Effector memory CD4-positive, alpha-beta T cell (primary cell): ENCODE measurements at regions not wholly inside any gene's neighbourhood (a gene's known extent, or its start where the extent isn't known, plus 50 kb on each side); places are given as distances from the start of the nearest gene placed in this dataset.

ENCODE experiments used
- DNase-seq, 3 donors: peaks; one replicate each; pipeline ENCODE4 v3.0.0-alpha.2; 2020
- H3K27ac ChIP-seq: 2 replicates; pipeline ENCODE4 v1.7.0; 2013; ENCODE audit warnings: mild to moderate bottlenecking, low read length, moderate library complexity; ENCODE audit not compliant: insufficient read depth, poor library complexity, severe bottlenecking
- H3K27me3 ChIP-seq: replicated peaks from 2 replicates; pipeline ENCODE4 v1.7.0; 2013; ENCODE audit warnings: mild to moderate bottlenecking, low read length; ENCODE audit not compliant: insufficient read depth, control insufficient read depth, poor library complexity, severe bottlenecking
- H3K36me3 ChIP-seq: 2 replicates; pipeline ENCODE4 v1.7.0; 2013; ENCODE audit warnings: mild to moderate bottlenecking, low read length, moderate library complexity; ENCODE audit not compliant: control insufficient read depth, insufficient read depth
- H3K4me1 ChIP-seq: 2 replicates; pipeline ENCODE4 v1.7.0; 2013; ENCODE audit warnings: low read length, mild to moderate bottlenecking; ENCODE audit not compliant: control insufficient read depth, insufficient read depth, poor library complexity, severe bottlenecking
- H3K4me3 ChIP-seq: 2 replicates; pipeline ENCODE4 v1.7.0; 2013; ENCODE audit warnings: low read length, low read depth, mild to moderate bottlenecking; ENCODE audit not compliant: insufficient read depth, poor library complexity, severe bottlenecking
- H3K9me3 ChIP-seq: 2 replicates; pipeline ENCODE4 v1.7.0; 2013; ENCODE audit warnings: mild to moderate bottlenecking, low read length, moderate library complexity; ENCODE audit not compliant: control insufficient read depth

DNA sequence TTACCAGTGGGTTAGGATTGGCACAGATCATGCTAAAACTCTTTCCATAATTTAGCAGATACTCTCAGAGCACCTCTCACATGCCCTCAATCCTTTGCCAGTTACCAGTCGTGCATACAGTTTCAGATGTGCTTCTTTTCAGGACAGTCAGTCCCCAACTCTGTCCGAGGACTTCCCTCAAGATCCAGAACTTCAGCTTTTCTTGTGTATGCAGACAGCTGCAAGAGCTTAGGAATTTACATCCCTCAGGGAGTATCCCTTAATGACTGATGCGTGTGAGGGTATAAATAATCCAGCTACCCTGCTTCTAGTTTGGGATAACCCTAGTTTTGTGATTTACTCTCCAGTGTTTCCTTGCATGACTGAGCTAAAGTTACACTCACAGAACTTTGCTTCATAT lies 393.0 kb upstream of the PLXNA2 start:
- DNase-seq = no peak
- Histone ChIP-seq H3K36me3 (no peaks in the 10 kb centered on the region), H3K27ac (no peak overlapping the region)

DNA sequence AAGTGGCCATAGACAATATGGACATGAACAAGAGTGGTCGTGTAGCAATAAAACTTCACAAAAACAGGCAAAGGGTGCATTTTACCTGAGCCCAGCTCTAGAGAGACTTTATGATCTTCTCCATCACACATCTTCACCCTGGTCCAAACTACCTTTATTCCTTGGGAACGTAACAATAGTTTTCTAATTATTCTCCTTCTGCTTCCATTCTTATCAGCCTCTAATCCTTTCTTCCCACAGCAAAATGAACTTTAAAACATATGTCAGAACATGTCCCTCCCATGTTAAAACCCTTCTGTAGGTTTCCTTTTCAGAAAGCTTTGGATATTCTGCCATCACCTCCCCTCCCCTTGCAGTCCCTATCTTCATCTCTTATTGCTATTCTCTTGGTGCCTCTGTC lies 395.2 kb upstream of the PLXNA2 start:
- H3K9me3 ChIP-seq = no peaks in the 10 kb centered on the region
- no peaks in the 10 kb centered on the region for H3K36me3 ChIP-seq
- H3K27ac ChIP-seq = no peak overlapping the region
- no peak for DNase-seq
- H3K27me3 ChIP-seq = no peaks in the 10 kb centered on the region
- H3K4me3 ChIP-seq = no peak overlapping the region
- H3K4me1 ChIP-seq = no peaks in the 10 kb centered on the region

More for the DNA sequence above, 393.0 kb upstream of the PLXNA2 start:
- Histone ChIP-seq H3K4me1 (no peaks in the 10 kb centered on the region), H3K27me3 (no peaks in the 10 kb centered on the region), H3K9me3 (no peaks in the 10 kb centered on the region), H3K4me3 (no peak overlapping the region)

DNA sequence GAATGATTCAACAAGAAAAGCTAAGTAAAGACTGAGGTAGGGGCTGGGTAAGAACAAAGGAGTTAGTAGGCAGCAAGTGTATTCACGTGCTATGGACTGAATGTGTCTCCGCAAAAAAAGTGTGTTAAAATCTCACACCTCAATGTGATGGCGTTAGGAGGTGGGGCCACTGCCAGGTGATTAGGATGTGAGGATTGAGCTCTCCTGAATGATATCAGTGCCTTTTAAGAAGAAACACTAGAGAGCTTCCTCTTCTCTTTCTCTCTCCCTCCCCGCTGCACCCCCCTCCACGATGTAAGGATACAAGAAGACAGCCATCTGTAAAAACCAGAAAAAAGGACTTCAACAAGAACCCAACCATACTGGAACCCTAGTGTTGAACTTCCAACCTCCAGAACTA lies 396.1 kb upstream of the PLXNA2 start:
- no peaks in the 10 kb centered on the region for H3K27me3 ChIP-seq
- no peaks in the 10 kb centered on the region for H3K9me3 ChIP-seq
- DNase-seq = no peak
- no peak overlapping the region for H3K4me3 ChIP-seq
- H3K4me1 ChIP-seq = no peaks in the 10 kb centered on the region
- H3K27ac ChIP-seq = no peak overlapping the region
- no peaks in the 10 kb centered on the region for H3K36me3 ChIP-seq

DNA sequence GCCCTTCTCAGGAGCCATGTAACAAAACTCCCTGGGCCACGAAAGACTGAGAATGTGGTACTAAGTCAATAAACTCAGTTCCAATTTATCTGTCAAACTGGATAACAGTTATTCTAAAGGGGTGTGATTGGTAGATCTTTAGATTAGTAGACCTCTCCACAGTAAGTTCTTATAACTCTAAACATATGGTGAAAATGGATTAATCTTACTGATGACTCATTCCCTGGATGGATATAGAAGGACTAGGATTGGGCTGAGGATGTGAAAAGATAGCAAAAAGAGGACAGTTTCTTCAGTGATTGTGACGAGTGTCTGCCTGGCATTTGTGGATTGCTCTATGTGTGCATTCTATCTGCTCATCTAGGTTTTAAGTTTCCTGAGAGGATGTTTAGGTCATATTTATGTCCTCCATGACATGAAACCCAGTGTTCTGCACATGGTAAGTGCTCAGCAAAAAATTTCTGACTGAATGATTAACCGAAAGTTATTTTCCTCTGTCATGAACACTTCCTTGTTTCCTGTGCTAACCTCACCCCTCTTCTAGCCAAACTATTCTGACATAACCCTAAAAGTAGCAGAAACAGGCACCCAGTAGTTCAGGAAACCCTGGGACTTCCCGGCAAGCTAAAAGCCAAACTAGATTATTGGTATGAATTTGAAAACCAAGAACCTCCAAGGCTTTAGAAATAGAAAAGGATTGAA lies 397.5 kb upstream of the PLXNA2 start:
- DNase-seq = no peak
- Histone ChIP-seq H3K27me3 (no peaks in the 10 kb centered on the region), H3K27ac (no peak overlapping the region), H3K4me3 (no peak overlapping the region), H3K36me3 (no peaks in the 10 kb centered on the region), H3K9me3 (no peaks in the 10 kb centered on the region), H3K4me1 (no peaks in the 10 kb centered on the region)

DNA sequence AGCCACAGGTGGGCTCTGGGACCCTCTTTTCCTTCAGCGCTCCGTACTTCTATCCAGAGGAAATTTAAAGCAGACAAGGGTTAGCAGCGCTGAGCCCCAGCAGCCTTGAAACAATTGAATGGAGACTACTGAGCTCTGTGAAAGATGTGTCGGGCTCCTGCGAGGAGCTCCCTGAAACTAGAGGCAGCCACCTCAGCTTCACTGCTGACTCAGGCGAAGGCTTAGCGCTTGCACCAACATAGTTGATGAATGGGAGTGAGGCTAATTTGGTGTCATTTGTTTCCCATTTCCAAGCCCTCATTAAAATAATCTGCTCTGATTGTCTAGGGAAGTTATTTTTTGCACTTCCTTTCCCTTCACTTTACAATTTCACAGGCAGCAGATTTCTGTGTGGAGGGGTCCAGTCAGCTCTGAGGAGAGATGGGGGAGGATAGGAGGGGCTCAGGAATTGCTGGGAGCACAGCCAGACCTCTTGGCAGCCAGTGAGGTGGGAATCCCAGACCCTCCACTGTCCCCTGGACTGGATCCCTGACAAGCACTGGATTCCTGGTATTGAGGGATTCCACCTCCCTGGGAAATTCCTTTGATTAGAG lies 398.9 kb upstream of the PLXNA2 start:
- H3K9me3 ChIP-seq = no peaks in the 10 kb centered on the region
- no peak overlapping the region for H3K27ac ChIP-seq
- no peaks in the 10 kb centered on the region for H3K4me1 ChIP-seq
- DNase-seq = no peak
- H3K4me3 ChIP-seq = no peak overlapping the region
- H3K36me3 ChIP-seq = no peaks in the 10 kb centered on the region
- H3K27me3 ChIP-seq = no peaks in the 10 kb centered on the region

DNA sequence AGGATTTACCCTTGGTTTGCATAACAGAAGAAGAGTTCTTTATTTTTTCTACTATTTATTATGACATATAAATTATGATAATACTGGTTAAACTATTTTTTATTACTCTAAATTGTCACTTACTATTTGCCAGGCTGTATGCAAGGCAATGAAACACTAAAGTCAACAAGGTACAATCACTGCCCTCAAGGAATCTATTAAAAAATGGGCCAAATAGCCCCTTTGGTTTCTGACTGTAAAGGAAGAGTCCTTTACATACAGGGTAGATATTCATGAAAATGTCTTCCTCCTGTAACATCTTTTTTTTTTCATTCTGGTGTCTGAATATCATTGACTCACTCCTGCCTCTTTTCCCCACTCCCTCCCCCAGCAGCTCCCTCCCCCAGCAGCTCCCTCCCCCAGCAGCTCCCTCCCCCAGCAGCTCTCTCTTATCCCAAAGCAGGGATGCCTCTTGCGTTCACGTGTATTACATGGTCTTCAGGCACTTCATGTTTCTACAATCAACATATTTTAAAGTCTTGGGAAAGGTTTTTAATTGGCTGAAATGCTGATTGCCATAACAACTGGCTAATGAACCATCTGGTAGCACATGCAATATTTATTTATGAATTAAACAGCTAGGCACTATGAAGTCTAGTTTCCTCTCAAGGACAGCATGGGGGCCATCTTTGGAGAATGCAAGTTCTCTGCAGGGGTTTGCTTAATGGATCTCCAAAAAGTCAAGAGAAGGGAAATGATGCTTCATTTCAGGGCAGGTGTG lies 400.4 kb upstream of the PLXNA2 start:
- Histone ChIP-seq H3K4me3 (no peak overlapping the region), H3K27me3 (no peaks in the 10 kb centered on the region), H3K27ac (no peak overlapping the region), H3K36me3 (no peaks in the 10 kb centered on the region), H3K4me1 (no peaks in the 10 kb centered on the region), H3K9me3 (no peaks in the 10 kb centered on the region)
- no peak for DNase-seq

DNA sequence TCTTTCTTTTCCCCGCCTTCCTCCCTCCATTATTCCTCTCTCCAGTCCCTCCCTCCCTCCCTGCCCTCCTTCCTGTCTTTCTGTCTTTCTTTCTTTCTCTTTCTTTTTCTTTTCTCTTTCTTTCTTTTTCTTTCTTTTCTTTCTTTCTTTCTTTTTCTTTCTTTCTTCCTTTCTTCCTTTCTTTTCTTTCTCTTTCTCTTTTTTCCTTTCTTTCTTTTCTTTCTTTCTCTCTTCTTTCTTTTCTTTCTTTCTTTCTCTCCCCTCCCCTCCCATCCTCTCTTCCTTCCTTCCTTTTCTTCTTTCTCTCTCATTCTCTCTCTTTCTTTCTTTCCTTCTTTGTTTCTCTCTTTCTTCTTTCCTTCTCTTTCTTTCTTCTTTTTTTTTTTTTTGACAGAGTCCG lies 402.2 kb upstream of the PLXNA2 start:
- Histone ChIP-seq H3K4me1 (no peaks in the 10 kb centered on the region), H3K27ac (no peak overlapping the region), H3K36me3 (no peaks in the 10 kb centered on the region), H3K4me3 (no peak overlapping the region), H3K27me3 (peaks cover 2% of the 10 kb centered on the region), H3K9me3 (no peaks in the 10 kb centered on the region)
- DNase-seq = no peak

DNA sequence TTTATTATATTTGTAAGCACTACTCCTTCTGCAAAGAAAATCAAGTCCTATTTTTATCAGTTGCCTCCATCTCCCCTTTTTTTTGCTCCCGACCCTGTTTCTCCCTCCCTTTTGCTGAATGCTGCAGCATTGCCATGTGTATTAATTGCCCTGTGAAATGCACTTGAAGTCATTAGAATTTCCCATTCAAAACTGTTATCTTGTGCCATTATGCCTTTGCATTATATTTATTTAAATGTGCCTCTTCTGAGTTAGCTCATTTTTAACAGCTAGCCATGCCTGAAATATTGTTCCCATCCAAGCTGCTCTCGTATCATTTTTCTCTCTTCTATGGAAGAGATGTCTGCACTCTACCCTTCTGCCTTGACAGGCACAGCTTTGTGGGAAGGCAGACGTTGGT lies 404.0 kb upstream of the PLXNA2 start:
- Histone ChIP-seq H3K36me3 (no peaks in the 10 kb centered on the region), H3K27ac (no peak overlapping the region), H3K9me3 (no peaks in the 10 kb centered on the region), H3K4me1 (no peaks in the 10 kb centered on the region), H3K27me3 (peaks cover 2% of the 10 kb centered on the region), H3K4me3 (no peak overlapping the region)
- DNase-seq = no peak

DNA sequence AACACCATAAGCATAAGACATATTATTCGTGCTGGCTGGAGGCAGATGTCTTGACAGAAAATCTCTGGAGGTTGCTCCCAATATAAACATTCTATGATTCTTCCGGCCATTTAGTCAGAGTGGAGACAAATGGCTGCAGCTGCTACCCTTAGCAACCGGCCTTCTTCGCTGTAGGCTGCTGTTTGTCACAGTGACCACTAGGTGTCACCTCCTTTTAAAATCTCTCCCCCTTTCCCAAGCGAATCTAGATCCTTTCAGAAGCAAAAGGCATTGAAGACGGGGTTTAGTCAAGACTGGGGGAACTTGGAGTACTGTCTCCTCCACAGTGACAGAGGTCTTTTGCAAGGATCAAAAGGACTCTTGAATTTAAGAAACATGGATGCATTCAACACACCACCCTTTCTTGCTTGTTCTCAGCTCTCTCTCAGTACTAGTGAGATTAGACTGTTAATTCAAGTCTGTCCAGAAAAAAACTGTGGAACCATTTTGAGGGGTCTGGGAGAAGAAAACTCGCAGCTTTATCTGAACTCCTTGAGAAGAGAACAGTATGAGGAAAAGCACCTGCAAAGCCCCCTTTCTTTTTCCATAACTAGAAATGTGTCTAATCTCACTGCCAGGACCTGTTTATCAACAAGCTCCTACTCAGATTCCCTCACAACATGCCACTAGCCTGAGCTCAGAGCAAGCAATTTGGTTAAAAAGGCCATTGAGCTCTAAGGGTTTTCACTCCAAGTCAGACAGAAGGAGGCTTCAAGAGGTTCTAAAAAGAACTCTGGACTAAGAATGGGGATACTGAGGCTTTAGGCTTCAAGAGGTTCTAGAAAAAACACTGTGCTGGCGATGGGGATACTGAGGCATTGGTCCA lies 408.3 kb upstream of the PLXNA2 start:
- Histone ChIP-seq H3K27ac (no peak overlapping the region), H3K4me3 (no peak overlapping the region), H3K9me3 (no peaks in the 10 kb centered on the region), H3K36me3 (no peaks in the 10 kb centered on the region), H3K4me1 (no peaks in the 10 kb centered on the region), H3K27me3 (peaks cover 2% of the 10 kb centered on the region)
- no peak for DNase-seq
